Activated CD4-positive, alpha-beta T cell treated with anti-CD3 and anti-CD28 coated beads, Interleukin-2, amount 50 U/mL, for 24 hours (primary cell): ENCODE measurements at regions not wholly inside any gene's neighbourhood (a gene's known extent, or its start where the extent isn't known, plus 50 kb on each side); places are given as distances from the start of the nearest gene placed in this dataset.

Experiments
- DNase-seq, 2 donors: peaks; one replicate each; pipeline ENCODE4 v3.0.0-alpha.2; 2020; ENCODE audit warnings: low read depth in 1 of 2, low spot score in 1 of 2

- no peak for DNase-seq
Observed at GRCh38 chr6:170035044-170035443, 255.8 kb downstream of the DLL1 start.

DNA sequence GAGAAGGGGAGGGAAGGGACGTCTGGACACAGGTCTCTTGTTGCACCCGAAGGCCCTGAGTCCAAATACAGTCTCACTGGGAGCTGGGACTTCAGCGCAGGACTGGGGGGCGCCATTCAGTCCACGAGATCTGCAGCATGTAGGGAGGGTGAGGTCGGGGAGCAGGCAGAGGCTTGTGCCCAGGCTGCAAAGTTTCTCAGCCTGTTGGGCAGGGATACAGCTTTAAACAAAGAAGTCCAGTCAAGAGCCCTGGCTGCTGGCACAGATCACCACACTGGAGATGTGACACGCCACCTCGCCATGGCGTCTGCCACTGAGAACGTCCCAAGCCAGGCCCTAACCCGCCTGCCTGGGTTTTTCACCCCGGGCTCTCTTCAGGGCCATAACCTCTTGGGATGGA lies 256.6 kb downstream of the DLL1 start:
- no peak for DNase-seq

DNA sequence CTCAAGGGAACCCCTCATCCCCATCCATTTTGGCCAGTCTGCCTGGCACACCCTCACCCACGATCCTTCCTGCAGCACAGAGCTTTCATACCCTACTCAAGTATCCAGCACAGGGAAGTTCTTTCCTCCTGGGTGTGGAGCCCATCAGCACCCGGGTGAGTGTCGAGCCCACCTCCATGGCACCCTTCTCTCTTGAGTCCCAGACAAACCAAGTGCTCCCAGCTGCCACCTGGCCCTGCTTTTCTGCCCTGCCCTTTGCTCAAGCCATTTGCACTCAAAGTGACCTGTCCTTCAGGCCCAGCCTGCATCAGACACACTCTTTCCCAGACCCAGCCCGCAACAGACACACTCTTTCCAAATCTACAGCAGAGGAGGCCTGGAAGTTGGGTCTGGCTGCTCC lies 257.2 kb downstream of the DLL1 start:
- no peak for DNase-seq

DNA sequence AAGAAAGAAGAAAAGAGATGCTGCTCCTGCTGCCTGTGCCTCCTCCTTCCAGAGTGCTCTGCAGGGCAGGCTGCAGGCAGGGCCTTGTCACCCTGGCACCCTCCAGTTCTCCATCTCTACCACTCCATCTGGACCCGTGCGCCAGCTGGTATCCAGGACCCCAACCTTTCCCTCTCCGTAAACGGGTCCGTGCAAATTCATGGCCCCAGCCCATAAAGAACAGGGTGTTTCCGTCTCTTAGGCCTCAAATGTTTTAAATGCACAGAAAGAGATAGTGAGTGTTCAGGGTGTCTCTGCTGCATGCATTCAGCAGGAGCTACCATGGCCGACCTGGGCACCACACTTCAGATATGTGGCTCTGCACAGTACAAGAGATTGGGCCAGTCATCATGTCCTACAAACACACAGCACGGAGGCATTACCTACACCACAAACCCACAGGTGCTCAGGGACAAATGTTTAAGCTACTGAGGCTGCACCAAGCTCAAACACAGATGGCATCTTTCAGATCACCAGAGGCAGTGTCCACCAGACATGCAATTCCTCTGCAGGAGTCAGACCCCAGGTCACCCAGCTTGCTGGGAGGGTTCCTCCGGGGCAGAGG lies 258.1 kb downstream of the DLL1 start:
- DNase-seq, result no peak

DNA sequence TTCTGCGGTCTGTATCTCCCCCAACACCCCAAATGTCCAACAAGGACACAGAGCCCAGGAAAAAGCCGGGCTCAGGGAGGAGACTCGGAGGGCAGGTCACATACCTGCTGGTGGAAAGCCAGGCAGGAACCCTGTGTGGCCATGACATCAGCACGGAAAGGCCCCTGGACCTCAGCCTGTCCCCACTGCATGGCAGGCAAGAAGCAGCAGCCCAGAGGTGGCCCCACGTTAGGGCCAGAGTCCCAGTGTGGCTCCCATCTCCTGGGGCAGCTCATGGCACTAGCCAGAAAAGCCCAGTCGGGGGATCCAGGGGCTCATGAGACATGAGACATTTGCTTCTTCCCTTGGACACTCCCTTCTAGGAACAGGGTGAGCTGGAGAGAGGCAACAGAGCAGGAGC lies 258.7 kb downstream of the DLL1 start:
- DNase-seq, result no peak

GRCh38 chr6:170031684-170032121 lies 259.2 kb downstream of the DLL1 start:
- DNase-seq, result no peak

- DNase-seq, result no peak
Observed at GRCh38 chr6:170030821-170031471, 259.9 kb downstream of the DLL1 start.

GRCh38 chr6:170030284-170030815 lies 260.5 kb downstream of the DLL1 start:
- DNase-seq, result no peak

DNA sequence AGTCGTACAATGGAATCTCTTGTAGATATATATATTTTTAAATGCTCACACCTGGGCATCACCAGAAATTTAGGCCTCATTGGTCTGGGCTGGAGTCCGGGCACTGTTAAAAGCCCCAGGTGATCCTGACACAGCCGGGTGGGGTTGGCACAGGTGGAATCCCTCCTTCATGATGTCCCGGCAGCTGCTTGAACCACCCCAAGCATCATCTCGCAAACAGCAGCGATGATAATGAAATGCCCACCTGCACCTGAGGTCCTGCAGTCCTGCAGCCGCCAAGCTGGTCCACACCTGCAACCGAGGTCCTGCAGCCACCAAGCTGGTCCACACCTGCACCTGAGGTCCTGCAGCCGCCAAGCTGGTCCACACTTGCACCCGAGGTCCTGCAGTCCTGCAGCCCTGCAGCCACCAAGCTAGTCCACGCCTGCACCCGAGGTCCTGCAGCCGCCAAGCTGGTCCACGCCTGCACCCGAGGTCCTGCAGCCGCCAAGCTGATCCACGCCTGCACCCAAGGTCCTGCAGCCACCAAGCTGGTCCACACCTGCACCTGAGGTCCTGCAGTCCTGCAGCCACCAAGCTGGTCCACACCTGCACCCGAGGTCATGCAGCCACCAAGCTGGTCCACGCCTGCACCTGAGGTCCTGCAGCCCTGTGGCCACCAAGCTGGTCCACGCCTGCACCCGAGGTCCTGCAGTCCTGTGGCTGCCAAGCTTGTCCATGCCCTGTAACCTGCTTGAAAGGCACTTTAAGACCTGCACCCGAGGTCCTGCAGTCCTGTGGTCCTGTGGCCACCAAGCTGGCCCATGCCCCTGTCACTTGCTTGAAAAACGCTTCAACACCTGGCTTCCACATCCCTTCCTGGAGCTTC lies 261.2 kb downstream of the DLL1 start:
- DNase-seq, result no peak

DNA sequence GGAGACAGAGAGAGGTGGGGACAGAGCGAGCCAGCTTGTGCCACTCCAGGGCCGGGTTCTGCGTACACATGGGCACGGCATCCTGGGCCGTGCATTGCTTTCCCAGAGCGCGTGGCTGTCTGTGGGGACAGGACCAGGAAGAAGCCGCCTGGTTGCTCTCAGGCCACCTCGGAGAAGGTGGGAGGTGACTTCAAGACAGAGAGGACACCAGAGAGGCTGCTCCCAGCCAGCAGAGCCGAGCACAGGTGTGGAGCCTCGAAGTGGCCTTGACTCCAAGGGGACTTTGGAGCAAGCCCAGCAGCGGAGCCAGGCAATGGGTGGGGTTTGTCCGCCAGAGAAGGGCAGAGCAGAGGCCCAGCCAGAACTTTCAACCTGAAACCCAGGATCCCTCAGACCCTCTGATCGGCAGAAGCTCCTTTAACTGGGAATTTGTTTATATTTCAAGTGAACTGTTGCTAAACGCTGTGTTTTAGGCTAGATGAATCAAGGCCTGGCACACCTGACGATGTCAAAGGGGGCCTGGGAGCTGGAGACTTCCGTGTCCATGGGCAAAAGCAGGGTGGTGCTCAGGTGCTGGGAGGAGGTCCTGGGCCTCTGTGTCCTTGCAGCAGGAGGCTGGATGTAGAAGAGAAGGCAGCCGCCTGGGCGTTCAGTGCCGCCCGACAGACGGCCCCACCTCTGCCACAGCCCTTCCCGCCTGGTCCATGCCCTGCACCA lies 262.1 kb downstream of the DLL1 start:
- no peak for DNase-seq

DNA sequence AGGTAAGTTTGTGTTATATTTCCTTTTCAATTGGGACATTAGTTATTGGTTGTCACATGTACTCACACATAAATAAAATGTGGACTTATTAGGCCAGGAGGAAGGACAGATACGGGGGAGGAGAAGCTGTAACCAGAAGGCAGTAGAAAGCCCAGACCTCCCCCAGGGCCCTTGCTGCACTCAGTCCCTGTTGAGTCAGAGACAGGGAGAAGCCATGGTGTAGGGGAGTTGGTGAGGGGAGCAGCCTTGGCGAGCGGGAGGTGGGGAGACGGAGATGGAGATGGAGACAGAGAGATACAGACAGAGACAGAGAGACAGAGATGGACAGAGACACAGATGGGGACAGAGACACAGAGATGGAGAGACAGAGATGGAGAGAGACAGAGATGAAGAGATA lies 263.2 kb downstream of the DLL1 start:
- no peak for DNase-seq

GRCh38 chr6:170026751-170027646 lies 263.9 kb downstream of the DLL1 start:
- no peak for DNase-seq

DNA sequence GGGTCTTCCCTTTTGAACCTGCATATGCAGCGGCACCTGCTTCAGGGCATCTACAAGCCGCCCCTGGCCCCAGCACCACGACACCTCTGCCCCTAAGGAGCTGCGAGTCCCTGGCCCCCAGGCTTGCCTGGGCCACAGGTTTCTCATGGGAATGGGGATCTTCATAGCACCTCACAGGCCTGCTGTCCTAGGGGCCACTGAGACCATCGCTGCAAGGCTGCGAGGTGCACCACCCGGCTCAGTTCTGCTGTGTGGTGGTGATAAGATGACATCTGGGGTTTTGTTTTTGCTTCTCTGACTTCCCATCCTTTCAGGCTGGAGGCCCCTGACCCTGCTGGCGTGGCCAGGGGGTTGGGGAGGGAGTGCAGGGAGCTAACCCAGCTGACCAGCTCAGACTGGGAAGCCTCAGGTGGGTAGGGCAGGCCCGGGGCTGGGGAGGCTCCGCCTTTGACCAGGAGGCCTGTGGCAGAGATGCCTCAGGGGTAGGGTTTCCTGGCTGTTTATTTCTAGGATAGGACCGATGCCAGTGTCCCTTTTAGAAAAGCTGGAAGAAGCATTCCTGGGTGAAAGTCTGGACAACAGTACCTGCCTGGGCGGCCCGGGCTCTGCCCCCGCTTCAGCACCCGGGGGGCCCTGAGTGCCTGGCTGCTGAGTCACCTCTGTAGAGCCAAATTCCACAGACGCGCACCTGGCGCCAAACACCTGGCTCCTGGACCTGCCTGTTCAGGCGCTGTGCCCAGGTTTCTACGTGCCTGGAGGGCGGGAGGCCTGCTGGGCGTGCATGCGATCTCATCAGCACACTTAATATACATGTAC lies 264.7 kb downstream of the DLL1 start:
- no peak for DNase-seq

GRCh38 chr6:170025341-170025911 lies 265.5 kb downstream of the DLL1 start:
- DNase-seq, result no peak

- DNase-seq, result no peak
Observed at GRCh38 chr6:170024940-170025339, 265.9 kb downstream of the DLL1 start.

DNA sequence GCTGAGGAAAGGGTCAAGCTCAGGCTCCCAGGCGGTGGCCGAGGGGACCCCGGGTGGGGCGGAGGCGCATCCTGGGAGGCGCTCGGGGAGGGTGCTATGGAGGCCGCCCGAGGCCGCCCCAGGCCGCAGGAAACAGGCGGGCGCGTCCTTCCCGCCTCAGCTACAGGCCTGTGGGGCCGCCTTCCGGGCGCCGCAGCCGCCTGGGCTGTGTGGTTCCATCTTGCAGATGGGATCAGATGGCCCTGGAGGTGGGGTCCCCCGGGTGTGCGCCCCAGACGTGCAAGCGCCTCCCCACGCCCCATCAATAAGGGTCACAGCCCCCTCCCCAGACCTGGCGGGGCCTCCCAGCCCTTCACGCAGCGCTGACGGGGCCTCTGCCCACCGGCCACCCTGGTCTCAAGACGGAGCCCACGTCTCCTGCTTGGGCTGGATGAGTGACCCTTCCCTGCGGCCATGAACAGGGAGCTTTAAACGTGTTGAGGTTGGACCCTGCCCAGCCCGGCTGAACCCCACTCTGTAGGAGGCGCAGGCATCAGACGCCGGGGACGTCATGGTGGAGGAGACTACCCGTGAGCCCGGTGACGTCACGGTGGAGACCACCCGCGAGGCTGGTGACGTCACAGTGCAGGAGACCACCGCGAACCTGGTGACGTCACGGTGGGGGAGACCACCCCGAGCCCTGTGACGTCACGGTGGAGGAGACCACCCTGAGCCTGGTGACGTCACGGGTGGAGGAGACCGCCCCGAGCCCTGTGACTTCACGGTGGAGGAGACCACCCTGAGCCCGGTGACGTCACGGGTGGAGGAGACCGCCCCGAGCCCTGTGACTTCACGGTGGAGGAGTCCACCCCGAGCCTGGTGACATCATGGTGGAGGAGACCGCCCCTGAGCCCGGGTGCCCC lies 267.0 kb downstream of the DLL1 start:
- no peak for DNase-seq

GRCh38 chr6:170022827-170023619 lies 267.9 kb downstream of the DLL1 start:
- DNase-seq, result no peak
